HG02852 (cell line): ENCODE measurements at regions not wholly inside any gene's neighbourhood (a gene's known extent, or its start where the extent isn't known, plus 50 kb on each side); places are given as distances from the start of the nearest gene placed in this dataset.

Experiments
- ATAC-seq: cut with Tn5 transposase; IDR thresholded peaks from one replicate; pipeline ENCODE4 v1.9.1; 2021; ENCODE audit warnings: mild to moderate bottlenecking, moderate library complexity; ENCODE audit not compliant: unreplicated experiment

DNA sequence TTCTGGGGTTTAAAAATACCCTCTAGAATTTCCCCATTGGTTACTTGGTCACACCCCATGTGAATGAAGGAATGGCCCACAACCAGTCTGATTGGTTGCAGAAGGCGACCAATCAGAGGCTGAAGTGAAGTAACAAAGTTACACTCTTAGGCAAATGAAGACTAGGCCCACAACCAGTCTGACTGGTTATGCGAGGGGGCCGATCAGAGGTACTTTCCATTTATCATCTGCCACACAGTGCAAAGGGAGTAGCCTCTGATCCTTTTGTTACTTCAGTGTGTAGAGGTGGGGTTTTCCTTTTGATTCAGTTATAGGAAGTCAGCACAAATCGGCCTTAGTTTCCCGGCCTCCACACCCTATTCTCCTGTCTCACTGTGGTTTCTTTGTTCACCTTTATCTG is 61.2 kb upstream of the SGK1 start:
- ATAC-seq, result peak; percentile 95

DNA sequence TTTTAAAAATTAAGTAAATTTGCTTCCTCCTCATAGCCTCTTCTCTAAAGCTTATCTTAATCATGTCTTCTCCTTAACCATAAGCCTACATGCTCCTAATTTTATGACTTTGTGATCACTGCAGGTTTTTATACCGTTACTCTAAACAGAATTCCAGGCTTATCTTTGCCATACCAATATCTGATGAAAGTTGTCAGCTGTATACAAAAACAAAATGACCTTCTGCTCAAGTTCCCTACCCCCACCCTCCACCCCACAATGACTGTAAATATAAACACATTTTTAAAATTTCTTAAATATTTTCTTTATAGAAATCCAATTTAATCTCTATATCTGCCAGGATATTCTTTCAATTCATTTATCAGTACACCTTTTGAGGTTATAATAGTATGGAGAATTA is 60.5 kb upstream of the SGK1 start:
- no peak for ATAC-seq

DNA sequence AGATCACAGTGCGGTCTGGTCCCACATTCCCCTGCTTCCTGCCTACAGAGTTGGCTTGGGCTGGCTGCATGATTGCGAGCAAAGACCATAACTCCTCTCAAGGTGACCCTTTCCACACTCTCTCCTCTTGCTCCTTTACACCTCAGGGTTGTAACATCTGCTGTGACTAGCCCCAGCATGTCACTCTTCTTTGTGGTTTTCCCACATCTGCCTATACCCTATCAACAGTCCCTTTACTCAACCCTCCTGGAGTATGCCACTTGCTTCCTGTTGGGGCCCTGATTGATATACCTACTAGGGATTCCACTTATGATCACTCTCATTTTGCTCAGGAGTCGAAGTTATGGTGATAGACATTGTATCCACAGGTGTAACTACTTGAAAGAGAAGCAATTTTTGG is 58.9 kb upstream of the SGK1 start:
- no peak for ATAC-seq

DNA sequence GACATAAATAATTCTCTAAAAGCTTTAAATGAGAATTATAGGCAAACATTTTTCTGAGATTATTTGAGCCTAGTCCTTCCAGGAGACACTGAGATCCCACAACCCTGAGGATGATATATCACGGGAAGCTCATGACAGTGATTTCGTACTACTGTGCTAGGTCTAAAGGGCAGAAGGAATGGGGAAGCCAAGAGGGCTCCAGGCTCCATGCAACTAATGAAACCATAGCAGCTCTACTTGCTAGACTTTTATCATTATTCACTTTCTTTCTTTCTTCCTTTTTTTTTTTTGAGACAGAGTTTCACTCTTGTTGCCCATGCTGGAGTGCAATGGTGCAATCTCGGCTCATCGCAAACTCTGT is 57.3 kb upstream of the SGK1 start:
- no peak for ATAC-seq

DNA sequence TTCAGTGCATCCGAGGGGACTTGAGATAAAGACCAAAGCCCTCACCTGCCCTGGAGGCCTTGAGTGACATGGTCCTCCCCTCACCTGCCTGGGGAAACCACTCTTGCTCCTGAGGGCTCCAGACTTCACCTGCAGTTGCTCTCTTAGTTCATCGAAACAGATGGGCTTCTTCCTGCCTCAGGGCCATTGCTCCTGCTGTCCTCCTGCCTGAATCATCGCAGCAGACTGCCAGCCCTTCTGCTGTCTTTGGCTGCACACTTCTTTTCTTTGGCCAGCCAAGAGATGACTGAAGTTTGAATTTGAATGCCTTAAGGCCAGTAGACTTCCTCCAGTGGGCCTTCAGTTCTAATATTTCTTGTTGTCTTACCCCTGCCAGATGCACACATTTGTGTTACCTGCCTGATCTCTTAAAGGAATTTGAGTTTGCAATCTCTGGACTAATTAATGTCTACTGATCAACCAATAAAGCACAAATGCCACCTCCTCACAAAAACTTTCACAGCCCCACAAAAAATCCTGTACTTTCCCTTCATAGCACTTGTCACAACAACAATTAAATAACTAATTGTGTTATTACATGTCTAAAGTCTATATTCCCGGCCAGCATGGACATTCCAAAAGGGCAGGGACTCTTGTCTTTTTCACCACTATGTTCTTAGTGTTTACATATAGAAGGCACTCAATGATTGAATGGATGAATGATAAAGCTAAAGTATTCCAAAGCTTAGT is 56.7 kb upstream of the SGK1 start:
- no peak for ATAC-seq

DNA sequence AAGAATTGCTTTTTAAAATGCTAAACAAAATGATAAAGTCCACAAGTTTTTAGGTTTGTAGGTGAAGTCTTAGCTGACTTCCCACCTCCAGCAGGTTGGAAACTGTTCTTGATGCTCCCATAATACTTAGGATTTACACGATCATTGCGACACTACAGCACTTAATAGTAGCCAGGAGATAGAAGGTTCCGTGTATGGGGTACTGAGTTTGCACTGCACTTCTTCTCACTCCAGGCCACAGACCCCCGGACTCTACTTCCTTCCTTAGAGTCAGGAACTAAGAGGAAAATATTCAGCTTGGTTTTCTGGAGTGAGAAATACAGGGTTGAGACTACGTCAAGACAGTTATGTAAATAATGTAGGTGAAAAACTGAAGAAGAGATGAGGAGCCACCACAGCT is 56.1 kb upstream of the SGK1 start:
- no peak for ATAC-seq

DNA sequence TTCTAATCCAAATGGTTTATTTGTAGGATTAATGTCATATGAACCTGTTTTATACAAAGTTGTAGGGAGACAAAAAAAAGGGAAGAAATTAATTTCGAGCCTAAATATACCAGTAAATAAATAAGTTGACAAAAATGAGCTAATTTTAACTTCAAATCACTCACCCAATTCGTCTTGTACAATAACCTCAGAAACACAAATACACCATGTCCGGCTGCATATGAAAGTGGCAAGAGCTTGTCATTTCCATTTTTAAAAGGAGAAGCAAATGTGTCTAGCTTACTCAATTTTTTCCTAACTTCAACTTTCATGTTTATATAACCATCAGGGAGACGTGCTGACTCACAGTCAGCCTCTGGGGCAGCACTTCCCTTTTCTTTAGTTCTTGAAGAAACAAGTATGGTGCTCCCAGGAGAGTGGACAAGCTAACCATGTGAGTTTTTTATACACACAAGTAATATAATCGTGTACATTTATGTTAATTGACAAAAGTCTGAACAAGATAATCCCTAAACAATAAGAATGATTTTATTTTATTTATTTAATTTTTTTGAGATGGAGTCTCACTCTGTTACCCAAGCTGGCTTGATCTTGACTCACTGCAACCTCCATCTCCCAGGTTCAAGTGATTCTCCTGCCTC is 55.5 kb upstream of the SGK1 start:
- peak; percentile 97 for ATAC-seq

DNA sequence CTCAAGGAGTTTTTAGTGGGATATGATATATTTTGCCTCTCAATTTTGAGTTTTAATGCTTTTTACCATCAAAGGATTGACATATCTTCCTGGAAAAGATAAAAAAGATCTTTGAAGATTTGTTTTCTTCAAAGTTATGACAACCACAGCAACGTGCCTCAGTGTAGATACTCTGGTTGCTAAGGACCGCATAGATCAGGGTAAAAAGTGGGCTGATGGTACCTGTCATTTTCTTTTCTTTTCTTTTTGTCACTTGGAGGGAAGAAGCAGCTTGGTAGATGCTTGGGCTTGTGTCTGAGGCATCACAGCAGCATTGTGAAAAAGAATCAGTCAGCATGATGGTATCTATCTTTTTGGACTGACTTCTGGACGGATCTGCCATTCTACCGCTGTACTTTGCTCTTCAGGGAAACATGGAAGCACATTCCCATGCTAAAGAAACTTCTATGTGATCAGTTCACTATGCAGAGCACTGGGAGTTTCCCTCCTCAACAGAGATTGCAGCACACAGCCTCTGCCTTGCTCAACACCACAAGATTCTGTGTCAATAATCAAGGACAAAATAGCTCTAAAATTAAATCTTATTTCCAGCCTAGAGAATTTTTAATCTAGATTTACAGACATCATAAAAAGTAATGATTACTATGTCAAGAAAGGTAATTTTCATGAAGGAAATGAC is 54.8 kb upstream of the SGK1 start:
- no peak for ATAC-seq

DNA sequence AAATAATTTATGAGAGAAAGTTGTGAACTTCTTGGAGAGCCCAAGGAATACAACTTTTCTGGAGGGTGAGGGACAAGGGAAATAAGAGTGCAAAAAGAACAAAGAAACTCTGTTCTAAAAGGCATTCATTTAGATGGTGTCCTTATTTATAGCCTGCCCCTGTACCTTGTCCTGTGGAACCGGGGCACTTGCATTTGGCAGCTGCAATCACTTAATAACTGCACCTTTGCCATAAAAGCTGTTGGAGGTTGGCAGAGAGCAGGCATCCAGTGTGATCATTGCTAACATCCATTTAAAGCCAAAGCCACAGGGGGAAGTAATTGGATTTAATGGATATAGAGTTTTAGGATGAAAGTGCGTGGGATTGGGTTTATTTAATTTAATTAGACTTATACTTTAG is 50.8 kb upstream of the SGK1 start:
- no peak for ATAC-seq
